HepG2 (cell line): ENCODE measurements at regions not wholly inside any gene's neighbourhood (a gene's known extent, or its start where the extent isn't known, plus 50 kb on each side); places are given as distances from the start of the nearest gene placed in this dataset.
A peak's percentile ranks its signal among the peaks of the same experiment; 100 is the strongest.

Experiments used
- ATAC-seq: fragments of 200-7000 bp; cut with Tn5 transposase; 3 replicates; pipeline ENCODE4 v1.9.1; 2020; ENCODE audit warnings: mild to moderate bottlenecking, moderate library complexity
- BruUV-seq: library from RNA; stranded (reverse); fragments of 400-500 nt; replicated peaks from 2 replicates; lab custom pipeline; 2021; lab: Mats Ljungman, UMichigan
- CTCF ChIA-PET: fragments of 300-600 bp; formaldehyde crosslinking; extraction: SDS; loops from one replicate; lab custom pipeline; 2021; ENCODE audit warnings: low total read pairs, inconsistent platforms, low intra/inter-chr PET ratio; lab: Yijun Ruan, JAX
- POLR2A ChIA-PET: fragments of 350-600 bp; sonication (Branson Sonifier 250); formaldehyde crosslinking; loops from one replicate; lab custom pipeline; 2020; ENCODE audit warnings: antibody characterized with exemption, inconsistent platforms; lab: Yijun Ruan, JAX
- DNase-seq: peaks from one replicate; pipeline ENCODE4 v3.0.0-alpha.2; 2015; ENCODE audit warnings: low spot score
- FAIRE-seq: peaks from 3 replicates; lab custom pipeline; 2011; peaks lifted over from hg19 to GRCh38; lab: Jason Lieb, UNC
- H2AFZ ChIP-seq: one replicate; pipeline ENCODE4 v1.6.1; 2011; ENCODE audit warnings: low read length, inconsistent platforms
- H3K27ac ChIP-seq: fragments of 300-600 bp; 3 replicates; pipeline ENCODE4 v1.8.0; 2011; ENCODE audit warnings: mixed run types, mild to moderate bottlenecking, mixed read lengths, low read length, inconsistent platforms; ENCODE audit not compliant: insufficient read depth; ENCODE audit errors: extremely low read length
- H3K27me3 ChIP-seq, 2 experiments: fragments of 200-600 bp in 1 of 2; 2 replicates in 1 of 2; 3 replicates in 1 of 2; pipeline versions ENCODE4 v1.6.0 to v1.8.0; 2011; ENCODE audit warnings: low read length in 2 of 2, mild to moderate bottlenecking in 2 of 2, moderate library complexity in 2 of 2, inconsistent platforms in 1 of 2; ENCODE audit not compliant: insufficient read depth in 2 of 2, control insufficient read depth in 1 of 2
- H3K36me3 ChIP-seq, 2 experiments: fragments of 200-600 bp in 1 of 2; replicated peaks in 1 of 2; 2 replicates in 1 of 2; 3 replicates in 1 of 2; pipeline versions ENCODE4 v1.5.1 to v1.8.0; 2011; ENCODE audit warnings: low read length in 2 of 2, inconsistent platforms in 1 of 2; ENCODE audit not compliant: insufficient read depth in 2 of 2, control insufficient read depth in 1 of 2
- H3K4me1 ChIP-seq: 2 replicates; pipeline ENCODE4 v1.5.1; 2012; ENCODE audit warnings: low read length, inconsistent platforms; ENCODE audit not compliant: insufficient read depth
- H3K4me2 ChIP-seq: 2 replicates; pipeline ENCODE4 v1.6.0; 2011; ENCODE audit warnings: low read depth, low read length, inconsistent platforms
- H3K4me3 ChIP-seq, 3 experiments: fragments of 200-600 bp in 1 of 3; sonication (generic), shearing (Covaris generic) in 1 of 3; replicated peaks in 1 of 3; 2 replicates each; pipeline ENCODE4 v1.5.1; 2011 to 2016; ENCODE audit warnings: low read length in 3 of 3, inconsistent platforms in 2 of 3, low read depth in 2 of 3, mild to moderate bottlenecking in 2 of 3, control low read depth in 1 of 3, mixed read lengths in 1 of 3; ENCODE audit not compliant: insufficient read depth in 1 of 3
- H3K79me2 ChIP-seq: one replicate; pipeline ENCODE4 v1.6.1; 2011; ENCODE audit warnings: low read length, inconsistent platforms; ENCODE audit not compliant: insufficient read depth
- H3K9ac ChIP-seq: 2 replicates; pipeline ENCODE4 v1.6.0; 2011; ENCODE audit warnings: mild to moderate bottlenecking, low read depth, low read length, inconsistent platforms; ENCODE audit not compliant: insufficient read depth
- H3K9me3 ChIP-seq: 2 replicates; pipeline ENCODE4 v1.5.1; 2012; ENCODE audit warnings: mild to moderate bottlenecking, low read length
- H4K20me1 ChIP-seq: 2 replicates; pipeline ENCODE4 v1.6.0; 2011; ENCODE audit warnings: inconsistent platforms, mild to moderate bottlenecking, low read length, moderate library complexity; ENCODE audit not compliant: insufficient read depth
- CEBPB ChIP-seq: IDR thresholded peaks from 2 replicates; pipeline ENCODE4 v1.6.1; 2011; ENCODE audit warnings: low read depth, low read length, improper control_type of control experiment, borderline replicate concordance
- FLYWCH1 ChIP-seq: sonication (generic); formaldehyde crosslinking; IDR thresholded peaks from 2 replicates; pipeline ENCODE4 v1.8.1; 2023; ENCODE audit warnings: mild to moderate bottlenecking, missing genetic modification reagents
- JUNB ChIP-seq: sonication (generic); formaldehyde crosslinking; IDR thresholded peaks from 2 replicates; pipeline ENCODE4 v1.8.0; 2022; ENCODE audit warnings: missing genetic modification reagents, mild to moderate bottlenecking, borderline replicate concordance
- KDM2A ChIP-seq: sonication (generic); formaldehyde crosslinking; IDR thresholded peaks from 2 replicates; pipeline ENCODE4 v1.4.0; 2020; ENCODE audit warnings: low read depth, missing genetic modification reagents, borderline replicate concordance
- MAFF ChIP-seq: IDR thresholded peaks from 2 replicates; pipeline ENCODE4 v1.6.1; 2011; ENCODE audit warnings: low read depth, low read length, improper control_type of control experiment
- MAFK ChIP-seq, 2 experiments: IDR thresholded peaks in 1 of 2; conservative IDR thresholded peaks in 1 of 2; 2 replicates each; pipeline ENCODE4 v1.6.1; 2011; ENCODE audit warnings: improper control_type of control experiment in 2 of 2, low read length in 2 of 2
- WIZ ChIP-seq: sonication (generic); formaldehyde crosslinking; IDR thresholded peaks from 2 replicates; pipeline ENCODE4 v1.5.1; 2020; ENCODE audit warnings: mild to moderate bottlenecking, missing genetic modification reagents
- ZNF10 ChIP-seq: sonication (generic); formaldehyde crosslinking; IDR thresholded peaks from 2 replicates; pipeline ENCODE4 v1.4.0; 2020; ENCODE audit warnings: mild to moderate bottlenecking, low read depth, missing genetic modification reagents, borderline replicate concordance
- WGBS: methylation state at CpG from one replicate; pipeline ENCODE4 v1.1.6; 2017; ENCODE audit warnings: low lambda C conversion rate; 5-methylcytosine and 5-hydroxymethylcytosine counted together
- in situ Hi-C: cut with HindIII; loops from 2 replicates; pipeline ENCODE4 v1.10.0; 2017; ENCODE audit warnings: low pct_unique_long_range_greater_than_20kb; ENCODE audit not compliant: extremely low pct_ligation_motif_present
- intact Hi-C: fragments of 100-400 bp; cut with micrococcal nuclease; formaldehyde crosslinking; loops from one replicate; pipeline ENCODE4 v1.10.0; 2022; ENCODE audit not compliant: unreplicated experiment
- TF ChIP-seq, protein P1 (sequence below): sonication (generic); formaldehyde crosslinking; IDR thresholded peaks from 2 replicates; pipeline ENCODE4 v1.4.0; 2020; ENCODE audit warnings: missing genetic modification reagents

DNA sequence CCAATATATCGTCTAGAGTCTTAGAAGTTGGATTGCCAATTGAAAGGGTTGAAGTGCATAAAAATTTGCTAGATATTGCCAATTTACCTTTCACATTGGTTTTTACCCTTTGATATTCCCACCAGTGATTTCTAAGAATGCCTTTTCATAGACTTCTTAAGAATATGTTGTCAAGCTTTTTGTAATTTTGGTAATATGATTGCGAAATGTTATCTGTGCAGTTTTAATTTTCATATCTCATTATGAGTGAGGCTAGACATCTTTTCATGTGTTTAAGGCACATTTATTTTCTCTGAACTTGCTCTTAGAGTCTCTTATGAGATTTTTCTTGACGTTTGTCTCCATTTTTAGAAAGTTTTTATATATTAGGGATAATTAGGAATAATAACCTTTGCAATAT is 567.2 kb downstream of the CCSER2 start:
- intact Hi-C loops, result no loop called here
- CTCF ChIA-PET, result no interaction called here
- BruUV-seq, result no TSS peak

DNA sequence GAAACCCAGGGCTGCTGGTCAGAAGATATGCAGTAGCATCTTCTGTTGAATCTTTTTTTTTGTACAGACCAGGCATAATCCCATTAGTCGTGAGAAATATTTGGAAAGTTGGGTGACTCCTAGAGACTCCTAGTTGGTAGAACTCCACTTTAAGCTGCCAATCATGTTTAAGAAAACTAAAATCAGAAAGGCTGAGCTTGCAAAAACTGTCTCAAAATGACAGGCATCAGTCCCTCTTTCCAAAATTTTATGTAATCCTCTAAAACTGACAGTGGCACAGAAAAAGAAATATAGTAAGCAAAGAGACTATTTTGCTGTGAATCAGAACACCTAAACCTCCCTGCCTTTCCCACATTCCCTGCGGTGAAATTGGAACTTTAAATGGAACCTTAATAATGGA is 568.5 kb downstream of the CCSER2 start:
- Histone ChIP-seq H3K4me1 (no peaks in the 10 kb centered on the region), H3K79me2 (no peaks in the 10 kb centered on the region), H3K9ac (no peak overlapping the region), H3K36me3 (no peaks in the 10 kb centered on the region), H3K27me3 (no peaks in the 10 kb centered on the region), H2AFZ (no peak overlapping the region), H3K4me3 (no peak overlapping the region), H4K20me1 (no peaks in the 10 kb centered on the region), H3K9me3 (no peaks in the 10 kb centered on the region), H3K4me2 (no peak overlapping the region), H3K27ac (no peak overlapping the region)
- ChIA-PET CTCF (no interaction called here), POLR2A (no interaction called here)
- intact Hi-C loops, result no loop called here
- FAIRE-seq (no peak), DNase-seq (no peak), ATAC-seq (no peak)
- in situ Hi-C loops, result no loop called here
- TF ChIP-seq, protein P1, sequence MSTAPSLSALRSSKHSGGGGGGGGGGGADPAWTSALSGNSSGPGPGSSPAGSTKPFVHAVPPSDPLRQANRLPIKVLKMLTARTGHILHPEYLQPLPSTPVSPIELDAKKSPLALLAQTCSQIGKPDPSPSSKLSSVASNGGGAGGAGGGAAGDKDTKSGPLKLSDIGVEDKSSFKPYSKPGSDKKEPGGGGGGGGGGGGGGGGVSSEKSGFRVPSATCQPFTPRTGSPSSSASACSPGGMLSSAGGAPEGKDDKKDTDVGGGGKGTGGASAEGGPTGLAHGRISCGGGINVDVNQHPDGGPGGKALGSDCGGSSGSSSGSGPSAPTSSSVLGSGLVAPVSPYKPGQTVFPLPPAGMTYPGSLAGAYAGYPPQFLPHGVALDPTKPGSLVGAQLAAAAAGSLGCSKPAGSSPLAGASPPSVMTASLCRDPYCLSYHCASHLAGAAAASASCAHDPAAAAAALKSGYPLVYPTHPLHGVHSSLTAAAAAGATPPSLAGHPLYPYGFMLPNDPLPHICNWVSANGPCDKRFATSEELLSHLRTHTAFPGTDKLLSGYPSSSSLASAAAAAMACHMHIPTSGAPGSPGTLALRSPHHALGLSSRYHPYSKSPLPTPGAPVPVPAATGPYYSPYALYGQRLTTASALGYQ (CRISPR knock-in tag), result no peak
- peak; percentile 65 for TF ChIP-seq MAFF
- no peak for TF ChIP-seq KDM2A (CRISPR knock-in tag)
- no peak for TF ChIP-seq WIZ
- peak; percentile 54 to 88 for TF ChIP-seq MAFK (conservative IDR thresholded peaks at IDR 0.05 in 1 of 2, IDR thresholded peaks at IDR 0.05 in 1 of 2; ENCODE audit: low read length in 2 of 2)
- TF ChIP-seq JUNB (CRISPR knock-in tag), result no peak
- no peak for TF ChIP-seq ZNF10 (CRISPR knock-in tag)
- no TSS peak for BruUV-seq
- 3% methylated on average over 2 of the region's 2 CpGs for WGBS

More for the DNA sequence above, 567.2 kb downstream of the CCSER2 start:
- H3K9me3 ChIP-seq, result no peaks in the 10 kb centered on the region
- no peak for ATAC-seq
- no peaks in the 10 kb centered on the region for H4K20me1 ChIP-seq
- H3K36me3 ChIP-seq, result no peaks in the 10 kb centered on the region
- H3K9ac ChIP-seq, result no peak overlapping the region
- no peak overlapping the region for H3K27ac ChIP-seq
- no peaks in the 10 kb centered on the region for H3K27me3 ChIP-seq
- no peak overlapping the region for H3K4me3 ChIP-seq
- no peaks in the 10 kb centered on the region for H3K4me1 ChIP-seq
- in situ Hi-C loops, result no loop called here
- H3K4me2 ChIP-seq, result no peak overlapping the region
- no peaks in the 10 kb centered on the region for H3K79me2 ChIP-seq
- TF ChIP-seq FLYWCH1 (CRISPR knock-in tag) (no peak), CEBPB (peak; percentile 49; the same call in 1 of the 2 replicates)
- POLR2A ChIA-PET, result no interaction called here
- H2AFZ ChIP-seq, result no peak overlapping the region
- DNase-seq, result no peak
- WGBS, result under 1% methylated on average over 3 of the region's 3 CpGs
- no peak for FAIRE-seq
